Mucosa of rectum (tissue), 2 donors: ENCODE measurements at regions not wholly inside any gene's neighbourhood (a gene's known extent, or its start where the extent isn't known, plus 50 kb on each side); places are given as distances from the start of the nearest gene placed in this dataset.
"Not testable (repeated sequence)": the region's sequence is repeated elsewhere in the genome, so short reads cannot be mapped to it uniquely, and the experiment has no call there.

Source experiments
- H3K27ac ChIP-seq, 2 donors: one replicate each; pipeline ENCODE4 v1.7.0; 2013; ENCODE audit warnings: inconsistent platforms in 2 of 2, low read depth in 2 of 2, low read length in 2 of 2
- H3K27me3 ChIP-seq, 2 donors: one replicate each; pipeline ENCODE4 v1.7.0; 2013; ENCODE audit warnings: low read length in 2 of 2; ENCODE audit not compliant: control insufficient read depth in 2 of 2, insufficient read depth in 2 of 2
- H3K36me3 ChIP-seq, 2 donors: one replicate each; pipeline ENCODE4 v1.7.0; 2013; ENCODE audit warnings: low read length in 2 of 2; ENCODE audit not compliant: control insufficient read depth in 2 of 2, insufficient read depth in 2 of 2
- H3K4me1 ChIP-seq, 2 donors: one replicate each; pipeline ENCODE4 v1.7.0; 2013; ENCODE audit warnings: low read length in 2 of 2, mild to moderate bottlenecking in 1 of 2; ENCODE audit not compliant: control insufficient read depth in 2 of 2, insufficient read depth in 2 of 2
- H3K4me3 ChIP-seq, 2 donors: one replicate each; pipeline ENCODE4 v1.7.0; 2013; ENCODE audit warnings: low read length in 2 of 2
- H3K9ac ChIP-seq, 2 donors: one replicate each; pipeline ENCODE4 v1.7.0; 2013; ENCODE audit warnings: low read length in 2 of 2, low read depth in 1 of 2, mild to moderate bottlenecking in 1 of 2
- H3K9me3 ChIP-seq, 2 donors: one replicate each; pipeline ENCODE4 v1.7.0; 2013; ENCODE audit warnings: low read length in 2 of 2; ENCODE audit not compliant: control insufficient read depth in 2 of 2
- donor health status: healthy.
- donor health status: Normal muscosa, but diverticular disease.

DNA sequence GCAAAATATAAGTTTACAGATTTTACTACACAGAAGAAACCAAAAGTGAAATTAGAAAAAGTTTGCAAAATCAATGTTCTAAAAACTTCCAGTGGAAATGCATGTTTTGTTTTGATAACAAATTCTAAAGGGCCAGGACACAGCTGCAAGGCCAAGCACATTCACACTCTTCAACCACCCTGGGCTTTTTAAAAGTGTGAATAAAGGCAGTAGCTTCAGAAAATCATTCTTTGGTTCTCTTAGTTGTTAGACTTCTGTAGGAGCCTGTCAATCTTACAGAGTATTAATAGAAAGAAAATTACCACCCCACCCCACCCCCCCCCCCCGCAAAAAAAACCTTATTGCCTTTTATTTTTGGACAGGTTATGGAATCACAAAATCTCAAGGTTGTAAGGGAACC lies 105.2 kb upstream of the EGLN3 start:
- H3K4me1 ChIP-seq = peaks cover 17 to 30% of the 10 kb centered on the region in 2 donors
- H3K27ac ChIP-seq = no peak overlapping the region
- no peaks in the 10 kb centered on the region for H3K36me3 ChIP-seq

DNA sequence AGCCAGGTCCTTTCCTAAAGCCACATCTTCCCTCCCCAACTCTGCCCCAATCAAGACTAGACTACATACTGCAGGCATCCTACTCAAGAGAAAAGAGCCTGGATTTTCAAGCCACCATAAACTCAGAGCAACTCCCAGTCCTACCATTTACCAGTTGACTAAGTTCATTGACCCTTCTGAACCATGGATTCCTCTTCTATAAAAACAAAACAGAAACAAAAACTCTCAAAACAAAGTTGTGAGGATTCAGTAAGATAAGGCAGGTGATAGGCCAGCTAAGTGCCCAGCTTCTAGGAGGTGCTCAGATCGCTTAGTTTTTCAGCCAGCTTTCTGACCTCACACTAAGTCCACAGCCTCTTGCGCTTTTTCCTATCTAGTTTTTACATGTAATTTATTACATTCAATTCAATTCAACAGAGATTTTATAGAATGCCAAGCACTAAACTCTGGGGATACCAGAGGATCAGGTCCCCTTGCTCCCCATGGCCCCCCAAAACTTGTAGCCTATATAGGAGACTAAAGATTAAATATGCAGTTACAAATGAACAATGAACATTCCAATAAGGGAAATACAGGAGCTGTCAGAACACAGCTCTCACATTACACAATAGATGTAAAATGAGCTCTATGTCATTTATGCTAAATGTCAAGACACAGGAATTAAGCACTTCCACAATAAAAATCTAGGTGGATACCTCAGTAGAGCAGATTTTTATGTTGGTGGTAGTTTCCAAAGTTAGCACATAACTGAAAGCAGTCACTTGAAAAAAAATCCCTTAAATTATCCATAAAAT lies 104.5 kb upstream of the EGLN3 start:
- Histone ChIP-seq H3K27ac (no peak overlapping the region), H3K4me3 (no peak overlapping the region), H3K4me1 (peaks cover 13 to 25% of the 10 kb centered on the region in 2 donors), H3K36me3 (no peaks in the 10 kb centered on the region), H3K27me3 (no peaks in the 10 kb centered on the region), H3K9ac (no peak overlapping the region), H3K9me3 (no peaks in the 10 kb centered on the region)

More for the DNA sequence above, 105.2 kb upstream of the EGLN3 start:
- Histone ChIP-seq H3K9me3 (no peaks in the 10 kb centered on the region), H3K4me3 (no peak overlapping the region), H3K9ac (no peak overlapping the region), H3K27me3 (no peaks in the 10 kb centered on the region)

DNA sequence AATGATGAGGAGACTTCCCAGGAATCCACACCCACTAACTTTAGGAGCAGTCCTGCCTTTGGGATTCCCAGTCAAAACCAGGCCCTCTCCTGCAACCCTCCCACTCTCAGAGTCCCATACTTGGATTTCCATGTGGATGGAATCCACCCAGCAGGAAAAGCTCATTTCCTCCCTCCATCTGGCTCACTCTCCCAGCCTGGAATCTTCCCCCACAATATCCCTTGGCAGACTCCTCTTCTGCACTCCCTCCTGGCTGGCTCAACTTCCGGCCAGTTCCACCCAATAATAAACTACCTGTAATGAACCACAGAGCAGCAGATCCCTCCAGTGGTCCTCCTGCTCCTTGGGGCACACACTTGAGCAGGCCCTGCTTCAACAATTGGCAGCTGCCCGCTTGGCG lies 102.8 kb upstream of the EGLN3 start:
- H3K4me1 ChIP-seq = peaks cover 6 to 17% of the 10 kb centered on the region in 2 donors
- peak overlapping the region in 1 of 2 donors; percentile 17 for H3K27ac ChIP-seq
- no peak overlapping the region for H3K9ac ChIP-seq
- no peaks in the 10 kb centered on the region for H3K27me3 ChIP-seq
- H3K4me3 ChIP-seq = no peak overlapping the region
- no peaks in the 10 kb centered on the region for H3K36me3 ChIP-seq
- no peaks in the 10 kb centered on the region for H3K9me3 ChIP-seq

DNA sequence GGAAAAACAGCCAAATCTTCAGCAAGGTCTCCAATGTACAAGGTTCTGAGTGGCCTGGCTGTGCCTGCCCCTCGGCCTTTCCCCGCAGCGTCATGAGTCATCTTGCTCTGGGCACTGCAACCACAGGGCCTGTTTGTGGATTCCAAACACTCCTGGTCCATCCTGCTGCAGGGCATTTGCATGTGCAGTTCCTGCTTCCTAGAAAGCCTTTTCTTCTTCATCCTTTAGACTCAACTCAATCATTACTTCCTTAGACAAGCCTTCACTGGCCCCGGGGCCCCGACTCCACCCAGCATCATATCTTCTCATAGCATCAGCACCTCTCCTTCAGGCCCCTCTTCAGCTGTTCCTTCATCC lies 101.8 kb upstream of the EGLN3 start:
- peaks cover 6 to 17% of the 10 kb centered on the region in 2 donors for H3K4me1 ChIP-seq
- no peaks in the 10 kb centered on the region for H3K36me3 ChIP-seq
- H3K9me3 ChIP-seq = no peaks in the 10 kb centered on the region
- H3K27me3 ChIP-seq = no peaks in the 10 kb centered on the region
- H3K27ac ChIP-seq = peak overlapping the region in 1 of 2 donors; percentile 81
- H3K9ac ChIP-seq = no peak overlapping the region
- no peak overlapping the region for H3K4me3 ChIP-seq

DNA sequence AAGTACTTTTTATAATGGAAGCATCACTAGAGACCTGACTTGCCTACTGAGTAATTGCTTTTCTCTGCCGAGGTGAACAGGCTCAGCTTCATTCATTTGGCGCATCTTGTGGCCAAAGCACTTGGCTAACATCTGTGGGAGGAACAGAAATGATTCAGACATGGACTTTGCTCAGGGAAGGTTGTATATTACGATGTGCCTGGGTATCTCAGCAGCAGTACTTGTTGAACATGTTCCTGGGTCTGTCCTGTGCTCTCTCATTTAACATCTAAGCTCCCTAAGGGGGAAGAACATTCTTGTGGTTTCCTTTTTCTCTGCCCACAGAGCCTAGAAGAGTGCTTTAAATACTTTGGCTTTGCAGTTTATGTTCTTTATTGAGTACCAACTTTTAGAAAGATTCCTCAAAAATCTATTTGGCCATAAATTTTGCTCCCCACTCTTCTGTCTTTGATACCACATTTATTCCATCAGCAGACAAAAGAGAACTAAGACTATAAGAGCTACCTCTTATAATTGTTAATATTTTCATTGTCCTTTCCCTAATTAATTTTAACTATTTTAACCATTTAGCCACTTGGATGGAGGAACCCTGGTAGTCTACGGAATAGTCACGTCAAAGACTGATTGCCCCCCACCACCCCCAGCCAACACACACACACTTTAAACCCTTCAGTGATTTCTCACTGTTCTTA lies 101.2 kb upstream of the EGLN3 start:
- peaks cover 6 to 17% of the 10 kb centered on the region in 2 donors for H3K4me1 ChIP-seq
- peak overlapping the region in 1 of 2 donors; percentile 81 for H3K27ac ChIP-seq
- H3K9me3 ChIP-seq = no peaks in the 10 kb centered on the region
- H3K36me3 ChIP-seq = no peaks in the 10 kb centered on the region
- no peaks in the 10 kb centered on the region for H3K27me3 ChIP-seq
- H3K9ac ChIP-seq = peak overlapping the region in 1 of 2 donors; percentile 22
- H3K4me3 ChIP-seq = no peak overlapping the region

DNA sequence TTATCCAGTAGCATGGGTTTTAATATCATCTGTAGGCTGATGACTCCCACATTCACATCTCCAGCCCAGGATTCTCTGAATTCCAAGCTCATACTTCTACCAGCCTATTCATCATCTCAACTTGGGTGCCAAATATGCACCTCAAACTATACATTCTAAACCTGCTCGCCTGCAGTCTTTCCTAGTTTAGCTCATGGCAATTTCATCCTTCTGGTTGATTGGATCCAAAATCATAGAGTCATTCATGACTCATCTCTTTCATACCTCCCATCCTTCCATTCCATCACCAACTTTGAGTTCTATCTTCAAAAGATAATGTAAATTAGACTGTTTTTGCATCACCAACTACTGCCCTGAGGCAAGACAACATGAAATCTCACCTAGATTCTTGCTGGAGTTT lies 99.7 kb upstream of the EGLN3 start:
- H3K27me3 ChIP-seq = no peaks in the 10 kb centered on the region
- H3K27ac ChIP-seq = no peak overlapping the region
- H3K36me3 ChIP-seq = no peaks in the 10 kb centered on the region
- H3K4me1 ChIP-seq = peaks cover 6 to 17% of the 10 kb centered on the region in 2 donors
- no peaks in the 10 kb centered on the region for H3K9me3 ChIP-seq
- H3K4me3 ChIP-seq = no peak overlapping the region
- H3K9ac ChIP-seq = no peak overlapping the region

DNA sequence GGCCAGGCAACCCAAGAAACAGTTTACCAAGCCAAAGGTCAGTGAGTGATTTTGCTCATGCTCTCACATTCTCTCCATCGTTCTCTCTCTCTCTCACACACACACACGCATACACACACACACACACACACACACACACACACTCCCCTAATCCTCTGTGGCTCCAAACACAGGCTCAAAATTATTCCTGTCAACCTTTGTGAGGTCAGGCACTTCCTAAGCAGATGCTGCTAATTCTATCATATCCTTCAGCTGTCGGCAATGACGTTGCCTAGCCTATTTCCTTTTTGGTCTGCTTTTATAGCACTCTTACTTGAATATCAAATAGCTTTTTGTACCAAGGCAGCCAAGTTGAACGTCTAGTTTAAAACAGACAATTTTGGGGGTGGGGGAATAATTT lies 98.9 kb upstream of the EGLN3 start:
- H3K9me3 ChIP-seq = no peaks in the 10 kb centered on the region
- peaks cover 6 to 17% of the 10 kb centered on the region in 2 donors for H3K4me1 ChIP-seq
- no peak overlapping the region for H3K4me3 ChIP-seq
- no peaks in the 10 kb centered on the region for H3K27me3 ChIP-seq
- H3K9ac ChIP-seq = no peak overlapping the region
- H3K36me3 ChIP-seq = no peaks in the 10 kb centered on the region
- H3K27ac ChIP-seq = no peak overlapping the region

DNA sequence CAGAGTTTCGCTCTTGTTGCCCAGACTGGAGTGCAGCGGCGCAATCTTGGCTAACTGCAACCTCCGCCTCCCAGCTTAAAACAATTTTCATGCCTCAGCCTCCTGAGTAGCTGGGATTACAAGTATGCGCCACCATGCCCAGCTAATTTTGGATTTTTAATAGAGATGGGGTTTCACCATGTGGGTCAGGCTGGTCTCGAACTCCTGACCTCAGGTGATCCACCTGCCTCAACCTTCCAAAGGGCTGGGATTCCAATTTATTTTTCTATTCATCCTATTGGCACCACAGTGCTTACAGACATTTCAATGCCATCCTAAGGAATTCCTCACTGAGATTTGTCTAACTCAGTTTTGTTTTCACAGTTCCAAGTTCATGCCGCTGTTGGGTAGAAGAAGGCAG lies 98.3 kb upstream of the EGLN3 start:
- H3K27ac ChIP-seq, H3K9ac ChIP-seq, H3K36me3 ChIP-seq, H3K4me3 ChIP-seq, H3K9me3 ChIP-seq, H3K27me3 ChIP-seq: not testable (repeated sequence)
- peaks cover 6 to 17% of the 10 kb centered on the region in 2 donors for H3K4me1 ChIP-seq

DNA sequence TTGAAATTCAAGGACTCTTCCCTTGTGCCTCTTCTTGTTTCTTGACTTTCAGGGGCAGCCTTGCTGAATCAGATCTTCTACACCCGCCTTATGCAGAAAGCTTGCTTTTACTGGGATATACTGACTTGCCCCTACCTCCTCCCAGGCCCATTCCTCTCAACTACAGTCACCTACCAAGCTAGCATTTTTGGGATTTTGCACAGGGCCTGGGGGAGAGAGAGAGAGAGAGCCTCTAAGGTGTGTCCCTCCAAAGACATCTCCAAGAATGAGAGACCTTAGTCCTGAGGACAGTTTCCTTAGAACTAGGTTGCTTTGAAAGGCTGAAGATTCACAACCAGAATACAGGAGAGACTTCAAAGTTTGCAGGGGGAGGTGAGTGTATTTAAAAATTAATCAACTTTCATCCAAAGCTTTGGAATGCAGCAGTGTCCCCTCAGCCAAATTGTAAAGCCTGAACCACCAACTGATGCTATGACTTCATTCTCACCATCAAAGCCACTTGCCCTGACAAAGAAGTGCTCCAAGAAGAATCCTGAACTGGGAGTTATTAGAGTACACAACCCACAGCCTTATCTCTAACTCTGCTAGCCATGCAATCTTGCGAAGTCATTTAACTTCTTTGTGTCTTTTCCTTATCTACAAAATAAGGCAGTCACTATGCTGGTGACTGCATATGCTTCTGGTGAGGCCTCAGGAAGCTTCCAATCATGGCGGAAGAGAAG lies 96.1 kb upstream of the EGLN3 start:
- no peaks in the 10 kb centered on the region for H3K36me3 ChIP-seq
- no peaks in the 10 kb centered on the region for H3K9me3 ChIP-seq
- no peak overlapping the region for H3K27ac ChIP-seq
- no peak overlapping the region for H3K4me3 ChIP-seq
- no peak overlapping the region for H3K9ac ChIP-seq
- H3K4me1 ChIP-seq = peaks cover 7 to 8% of the 10 kb centered on the region in 2 donors
- no peaks in the 10 kb centered on the region for H3K27me3 ChIP-seq
